Pancreas (tissue), 10 donors: ENCODE measurements at regions not wholly inside any gene's neighbourhood (a gene's known extent, or its start where the extent isn't known, plus 50 kb on each side); places are given as distances from the start of the nearest gene placed in this dataset.

Experiments used
- ATAC-seq, 4 donors: fragments of 200-7000 bp; cut with Tn5 transposase; one replicate each; pipeline versions ENCODE4 v1.8.0 to v1.9.1; 2020; ENCODE audit warnings: mild to moderate bottlenecking in 4 of 4, moderate library complexity in 4 of 4
- DNase-seq, 6 donors: peaks; one replicate each; pipeline ENCODE4 v3.0.0-alpha.2; 2020
- FAIRE-seq: peaks from 2 replicates; lab custom pipeline; 2012; peaks lifted over from hg19 to GRCh38; lab: Jason Lieb, UNC
- H3K27ac ChIP-seq, 4 donors: fragments of 200-600 bp; sonication (generic); 1 replicate in 3 of 4; 2 replicates in 1 of 4; pipeline versions ENCODE4 v1.5.0 to v1.8.0; 2020
- H3K27me3 ChIP-seq, 4 donors: fragments of 200-600 bp; one replicate each; pipeline ENCODE4 v1.8.0; 2021
- H3K36me3 ChIP-seq, 3 donors: fragments of 200-600 bp; sonication (generic) in 1 of 3; one replicate each; pipeline versions ENCODE4 v1.5.0 to v1.8.0; 2020 to 2021
- H3K4me1 ChIP-seq, 3 donors: fragments of 200-600 bp; one replicate each; pipeline ENCODE4 v1.8.0; 2021
- H3K4me3 ChIP-seq, 4 donors: fragments of 200-600 bp; sonication (generic) in 2 of 4; one replicate each; pipeline versions ENCODE4 v1.5.0 to v1.8.0; 2020 to 2021
- H3K9me3 ChIP-seq, 4 donors: fragments of 200-600 bp; one replicate each; pipeline ENCODE4 v1.8.0; 2021
- CTCF ChIP-seq, 4 donors: fragments of 200-600 bp; sonication (generic) in 3 of 4; IDR thresholded peaks; one replicate each; pipeline versions ENCODE4 v1.5.0 to v1.8.0; 2021; ENCODE audit warnings: antibody characterized with exemption in 4 of 4
- WGBS, 2 donors: extraction: QIAGEN DNeasy Blood & Tissue Kit; methylation state at CpG; one replicate each; pipeline ENCODE4 v1.1.7; 2013; 5-methylcytosine and 5-hydroxymethylcytosine counted together
- intact Hi-C, 3 donors: fragments of 100-400 bp; cut with DNase I; formaldehyde crosslinking; loops; one replicate each; pipeline versions ENCODE4 v1.11.1 to v1.14.2; 2022
- donor health status: healthy with polysubstance abuse.
- donor health status: DM: no; HTN: no; CAD: no; lungs with moderate emphysema.
- donor health status: DM: no; HTN: no; CAD: no.
- donor health status: control.
- donor health status: control.
- donor health status: Bipolar disorder and iron deficiency.
- donor health status: DM: yes; HTN: yes; CAD: no.
- donor health status: DM: no; HTN: no; CAD: no.
- donor health status: DM: no; HTN: no; CAD: no.
- donor health status: DM: yes; HTN: yes; CAD: no.

- WGBS, 2 donors, result 83 to 88% methylated on average over 2 of the region's 2 CpGs
- intact Hi-C loops, result no loop called here
These were observed 76.2 kb upstream of the STAM2 start for GRCh38 chr2:152251811-152252210.

DNA sequence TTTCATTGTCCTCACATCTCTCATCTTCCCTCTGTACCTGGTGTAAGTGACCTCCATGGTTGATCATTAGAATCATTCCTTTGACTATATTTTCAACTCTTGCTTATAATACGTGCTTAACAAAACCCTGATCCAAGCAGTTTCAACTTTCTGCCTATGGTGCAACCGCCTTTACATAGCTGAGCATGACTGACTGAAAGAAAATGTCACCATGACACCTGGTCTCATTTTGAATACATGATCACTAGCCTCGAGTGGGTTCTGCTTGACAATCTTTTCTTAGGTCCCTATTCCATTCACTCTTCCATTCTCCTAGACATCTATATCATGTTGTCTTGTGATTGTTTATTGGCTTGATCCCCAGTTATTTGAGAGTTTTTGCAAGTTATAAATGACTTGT, 78.9 kb upstream of the STAM2 start:
- intact Hi-C loops, result no loop called here

More at GRCh38 chr2:152251811-152252210, 76.2 kb upstream of the STAM2 start:
- no peak overlapping the region for H3K4me3 ChIP-seq
- TF ChIP-seq CTCF (IDR thresholded peaks at IDR 0.05), result no peak
- H3K36me3 ChIP-seq, result no peaks in the 10 kb centered on the region
- DNase-seq (no peak), FAIRE-seq (no peak), ATAC-seq (no peak)
- H3K27me3 ChIP-seq, result no peaks in the 10 kb centered on the region
- H3K4me1 ChIP-seq, result no peaks in the 10 kb centered on the region
- H3K9me3 ChIP-seq, result no peaks in the 10 kb centered on the region
- H3K27ac ChIP-seq, result no peak overlapping the region

DNA sequence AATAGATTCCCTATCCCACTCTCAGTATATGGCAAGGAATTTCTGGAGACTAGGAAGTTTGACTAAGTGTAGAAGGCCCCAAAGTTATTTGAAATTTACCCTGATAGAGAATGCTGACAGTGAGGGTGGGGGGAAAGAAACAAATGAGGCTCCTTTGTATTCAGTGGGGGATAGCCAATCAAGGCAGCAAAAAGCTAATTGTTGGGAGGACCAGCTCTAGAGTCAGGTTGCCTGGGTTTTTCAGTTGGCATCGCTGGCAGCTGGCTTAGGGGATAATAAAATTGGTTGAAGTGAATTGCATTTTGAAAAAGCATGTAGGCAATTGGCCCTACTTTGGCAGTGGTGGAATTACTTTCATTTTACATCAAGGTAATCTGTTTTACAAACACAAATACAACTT, 79.4 kb upstream of the STAM2 start:
- no peak for TF ChIP-seq CTCF (IDR thresholded peaks at IDR 0.05)
- DNase-seq (no peak), FAIRE-seq (no peak), ATAC-seq (no peak)
- no peak overlapping the region for H3K27ac ChIP-seq
- intact Hi-C loops, result no loop called here
- WGBS, 2 donors, result 93 to 95% methylated on average over 1 of the region's 1 CpG
- no peaks in the 10 kb centered on the region for H3K36me3 ChIP-seq
- H3K27me3 ChIP-seq, result no peaks in the 10 kb centered on the region
- no peak overlapping the region for H3K4me3 ChIP-seq
- H3K9me3 ChIP-seq, result no peaks in the 10 kb centered on the region
- no peaks in the 10 kb centered on the region for H3K4me1 ChIP-seq

More for the DNA sequence above, 78.9 kb upstream of the STAM2 start:
- H3K36me3 ChIP-seq, result no peaks in the 10 kb centered on the region
- TF ChIP-seq CTCF (IDR thresholded peaks at IDR 0.05), result no peak
- DNase-seq, result no peak
- H3K27ac ChIP-seq, result no peak overlapping the region
- H3K9me3 ChIP-seq, result no peaks in the 10 kb centered on the region
- WGBS, 2 donors, result 91 to 99% methylated on average over 3 of the region's 3 CpGs
- no peaks in the 10 kb centered on the region for H3K27me3 ChIP-seq
- no peak for FAIRE-seq
- H3K4me1 ChIP-seq, result no peaks in the 10 kb centered on the region
- H3K4me3 ChIP-seq, result no peak overlapping the region
- ATAC-seq, result no peak

GRCh38 chr2:152255918-152256317, 79.1 kb upstream of the FMNL2 start:
- Histone ChIP-seq H3K27me3 (no peaks in the 10 kb centered on the region), H3K9me3 (no peaks in the 10 kb centered on the region), H3K4me1 (no peaks in the 10 kb centered on the region), H3K4me3 (no peak overlapping the region), H3K36me3 (no peaks in the 10 kb centered on the region), H3K27ac (no peak overlapping the region)
- FAIRE-seq (no peak), ATAC-seq (no peak), DNase-seq (no peak)
- intact Hi-C loops, result no loop called here
- no peak for TF ChIP-seq CTCF (IDR thresholded peaks at IDR 0.05)

GRCh38 chr2:152260939-152261338, 74.0 kb upstream of the FMNL2 start:
- intact Hi-C loops, result no loop called here
- H3K36me3 ChIP-seq, result no peaks in the 10 kb centered on the region
- H3K4me3 ChIP-seq, result no peak overlapping the region
- H3K27me3 ChIP-seq, result no peaks in the 10 kb centered on the region
- H3K27ac ChIP-seq, result no peak overlapping the region
- 78 to 81% methylated on average over 4 of the region's 4 CpGs for WGBS, 2 donors
- H3K9me3 ChIP-seq, result no peaks in the 10 kb centered on the region
- ATAC-seq (no peak), DNase-seq (no peak), FAIRE-seq (no peak)
- TF ChIP-seq CTCF (IDR thresholded peaks at IDR 0.05), result no peak
- peaks cover 0 to 4% (median 0%) of the 10 kb centered on the region in 3 donors for H3K4me1 ChIP-seq
